Vagina (tissue), 2 donors: ENCODE measurements at regions not wholly inside any gene's neighbourhood (a gene's known extent, or its start where the extent isn't known, plus 50 kb on each side); places are given as distances from the start of the nearest gene placed in this dataset.

Source experiments
- CTCF ChIP-seq, 3 experiments: fragments of 450-650 bp in 2 of 3; fragments of 200-600 bp in 1 of 3; sonication (generic) in 1 of 3; IDR thresholded peaks; one replicate each; pipeline ENCODE4 v1.5.1; 2017 to 2019; ENCODE audit warnings: antibody characterized with exemption in 3 of 3, mild to moderate bottlenecking in 2 of 3, moderate library complexity in 2 of 3
- POLR2A ChIP-seq, 2 donors: fragments of 450-650 bp; IDR thresholded peaks; one replicate each; pipeline ENCODE4 v1.6.1; 2017; ENCODE audit warnings: antibody characterized with exemption in 2 of 2, mild to moderate bottlenecking in 2 of 2, moderate library complexity in 2 of 2
- POLR2AphosphoS5 ChIP-seq, 2 donors: sonication (generic); formaldehyde crosslinking; IDR thresholded peaks; one replicate each; pipeline ENCODE4 v1.9.0; 2017; ENCODE audit warnings: antibody characterized with exemption in 2 of 2, mild to moderate bottlenecking in 2 of 2, low read depth in 1 of 2; ENCODE audit not compliant: insufficient read depth in 1 of 2

- TF ChIP-seq CTCF (IDR thresholded peaks at IDR 0.05) = no peak
- TF ChIP-seq POLR2A (IDR thresholded peaks at IDR 0.05) = no peak
- no peak for TF ChIP-seq POLR2AphosphoS5 (IDR thresholded peaks at IDR 0.05; ENCODE audit: insufficient read depth in 1 of 2, low read depth in 1 of 2)
Observed at GRCh38 chr6:77183447-77183846, 279.8 kb downstream of the HTR1B start.
